H9 (cell line): ENCODE measurements at regions not wholly inside any gene's neighbourhood (a gene's known extent, or its start where the extent isn't known, plus 50 kb on each side); places are given as distances from the start of the nearest gene placed in this dataset.

ENCODE experiments used
- DNase-seq: peaks from one replicate; pipeline ENCODE4 v3.0.0-alpha.2; 2017
- H2AFZ ChIP-seq: one replicate; pipeline ENCODE4 v1.6.1; 2013; ENCODE audit warnings: mild to moderate bottlenecking, low read length, control low read depth, moderate library complexity
- H2AK5ac ChIP-seq: 2 replicates; pipeline ENCODE4 v1.6.1; 2013; ENCODE audit warnings: low read length, control low read depth, mixed read lengths; ENCODE audit not compliant: insufficient read length
- H2BK120ac ChIP-seq: one replicate; pipeline ENCODE4 v1.6.1; 2013; ENCODE audit warnings: low read depth, mild to moderate bottlenecking, low read length, control low read depth, inconsistent platforms; ENCODE audit not compliant: poor library complexity, severe bottlenecking
- H2BK12ac ChIP-seq: 2 replicates; pipeline ENCODE4 v1.6.1; 2013; ENCODE audit warnings: low read length, control low read depth, mixed read lengths, low read depth; ENCODE audit not compliant: insufficient read length
- H2BK15ac ChIP-seq: 2 replicates; pipeline ENCODE4 v1.6.1; 2013; ENCODE audit warnings: low read depth, low read length, control low read depth
- H2BK20ac ChIP-seq: one replicate; pipeline ENCODE4 v1.6.1; 2013; ENCODE audit warnings: low read depth, mild to moderate bottlenecking, low read length, control low read depth, inconsistent platforms; ENCODE audit not compliant: poor library complexity, severe bottlenecking
- H2BK5ac ChIP-seq: 2 replicates; pipeline ENCODE4 v1.6.1; 2013; ENCODE audit warnings: low read length, control low read depth, mixed read lengths; ENCODE audit not compliant: insufficient read length
- H3K14ac ChIP-seq: 2 replicates; pipeline ENCODE4 v1.6.1; 2013; ENCODE audit warnings: low read length, control low read depth; ENCODE audit not compliant: insufficient read depth
- H3K18ac ChIP-seq: 2 replicates; pipeline ENCODE4 v1.6.1; 2013; ENCODE audit warnings: low read depth, mild to moderate bottlenecking, mixed read lengths, low read length, control low read depth; ENCODE audit not compliant: insufficient read length
- H3K23ac ChIP-seq: 2 replicates; pipeline ENCODE4 v1.6.1; 2013; ENCODE audit warnings: low read length, control low read depth, mixed read lengths, low read depth; ENCODE audit not compliant: insufficient read length
- H3K23me2 ChIP-seq: 2 replicates; pipeline ENCODE4 v1.6.1; 2013; ENCODE audit warnings: low read depth, mild to moderate bottlenecking, mixed read lengths, low read length, control low read depth; ENCODE audit not compliant: insufficient read length, poor library complexity, severe bottlenecking
- H3K27ac ChIP-seq: 2 replicates; pipeline ENCODE4 v1.5.1; 2013; ENCODE audit warnings: low read length, control low read depth, mixed read lengths, low read depth; ENCODE audit not compliant: insufficient read length
- H3K27me3 ChIP-seq: 2 replicates; pipeline ENCODE4 v1.6.1; 2013; ENCODE audit warnings: low read length, control low read depth, inconsistent platforms; ENCODE audit not compliant: insufficient read depth
- H3K4ac ChIP-seq: 2 replicates; pipeline ENCODE4 v1.6.1; 2013; ENCODE audit warnings: low read depth, mild to moderate bottlenecking, control low read depth, inconsistent platforms, low read length, moderate library complexity
- H3K4me1 ChIP-seq: 2 replicates; pipeline ENCODE4 v1.6.1; 2013; ENCODE audit warnings: low read length, control low read depth, inconsistent platforms; ENCODE audit not compliant: insufficient read depth
- H3K4me2 ChIP-seq: 2 replicates; pipeline ENCODE4 v1.6.1; 2013; ENCODE audit warnings: low read length, control low read depth, mixed read lengths; ENCODE audit not compliant: insufficient read length, insufficient read depth
- H3K56ac ChIP-seq: 2 replicates; pipeline ENCODE4 v1.6.1; 2013; ENCODE audit warnings: low read depth, mild to moderate bottlenecking, mixed read lengths, low read length, control low read depth; ENCODE audit not compliant: insufficient read length
- H3K79me1 ChIP-seq: 2 replicates; pipeline ENCODE4 v1.6.1; 2013; ENCODE audit warnings: low read depth, mild to moderate bottlenecking, moderate library complexity, low read length, control low read depth, inconsistent platforms; ENCODE audit not compliant: insufficient read depth, poor library complexity, severe bottlenecking
- H3K79me2 ChIP-seq: 2 replicates; pipeline ENCODE4 v1.6.1; 2013; ENCODE audit warnings: low read length, control low read depth, inconsistent platforms; ENCODE audit not compliant: insufficient read depth
- H3K9ac ChIP-seq: 2 replicates; pipeline ENCODE4 v1.6.1; 2013; ENCODE audit warnings: low read length, control low read depth, mixed read lengths; ENCODE audit not compliant: insufficient read length; ENCODE audit errors: extremely low read depth
- H3K9me3 ChIP-seq: one replicate; pipeline ENCODE4 v1.6.1; 2013; ENCODE audit warnings: low read depth, low read length, inconsistent platforms; ENCODE audit not compliant: control insufficient read depth
- H3T11ph ChIP-seq: one replicate; pipeline ENCODE4 v1.6.1; 2013; ENCODE audit warnings: mild to moderate bottlenecking, low read length, control low read depth, inconsistent platforms
- H4K20me1 ChIP-seq: one replicate; pipeline ENCODE4 v1.6.1; 2013; ENCODE audit not compliant: control insufficient read depth, insufficient read length, insufficient read depth
- H4K5ac ChIP-seq: 2 replicates; pipeline ENCODE4 v1.6.1; 2013; ENCODE audit warnings: low read depth, mild to moderate bottlenecking, mixed read lengths, low read length, control low read depth; ENCODE audit not compliant: insufficient read length
- H4K8ac ChIP-seq: replicated peaks from 2 replicates; pipeline ENCODE4 v1.6.1; 2013; ENCODE audit warnings: low read length, control low read depth, mixed read lengths, low read depth; ENCODE audit not compliant: insufficient read length
- H4K91ac ChIP-seq: 2 replicates; pipeline ENCODE4 v1.6.1; 2013; ENCODE audit warnings: low read depth, mild to moderate bottlenecking, moderate library complexity, mixed read lengths, low read length, control low read depth; ENCODE audit not compliant: insufficient read length
- H3K27ac Mint-ChIP-seq, 3 experiments: 2 replicates in 2 of 3; 3 replicates in 1 of 3; pipeline ENCODE4 v1.8.0; 2020 to 2021; ENCODE audit warnings: mixed read lengths in 3 of 3, mild to moderate bottlenecking in 1 of 3, moderate library complexity in 1 of 3
- H3K27me3 Mint-ChIP-seq: 2 replicates; pipeline ENCODE4 v1.8.0; 2021; ENCODE audit warnings: low read depth, mild to moderate bottlenecking, moderate library complexity, mixed read lengths
- H3K36me3 Mint-ChIP-seq, 3 experiments: 2 replicates in 2 of 3; 3 replicates in 1 of 3; pipeline ENCODE4 v1.8.0; 2020 to 2021; ENCODE audit warnings: low read depth in 3 of 3, mixed read lengths in 3 of 3; ENCODE audit not compliant: insufficient read depth in 1 of 3
- H3K4me1 Mint-ChIP-seq, 2 experiments: 2 replicates each; pipeline ENCODE4 v1.8.0; 2020; ENCODE audit warnings: mixed read lengths in 2 of 2
- H3K4me3 Mint-ChIP-seq, 2 experiments: 2 replicates in 1 of 2; 3 replicates in 1 of 2; pipeline ENCODE4 v1.8.0; 2020 to 2021; ENCODE audit warnings: mild to moderate bottlenecking in 2 of 2, mixed read lengths in 2 of 2, moderate library complexity in 1 of 2
- H3K9me3 Mint-ChIP-seq, 2 experiments: 2 replicates in 1 of 2; 3 replicates in 1 of 2; pipeline ENCODE4 v1.8.0; 2020; ENCODE audit warnings: mild to moderate bottlenecking in 2 of 2, mixed read lengths in 2 of 2, moderate library complexity in 1 of 2
- WGBS: extraction: QIAGEN DNeasy Blood & Tissue Kit; methylation state at CpG from one replicate; pipeline ENCODE4 v1.1.7; 2013; ENCODE audit warnings: missing lambda C conversion rate, low lambda C conversion rate, mixed read lengths; ENCODE audit not compliant: insufficient read length; ENCODE audit errors: extremely low coverage; 5-methylcytosine and 5-hydroxymethylcytosine counted together
- TF ChIP-seq, protein P1 (sequence below): fragments of 200-600 bp; sonication (generic); conservative IDR thresholded peaks from 3 replicates; pipeline ENCODE4 v1.8.0; 2021; ENCODE audit warnings: antibody characterized with exemption, mild to moderate bottlenecking

DNA sequence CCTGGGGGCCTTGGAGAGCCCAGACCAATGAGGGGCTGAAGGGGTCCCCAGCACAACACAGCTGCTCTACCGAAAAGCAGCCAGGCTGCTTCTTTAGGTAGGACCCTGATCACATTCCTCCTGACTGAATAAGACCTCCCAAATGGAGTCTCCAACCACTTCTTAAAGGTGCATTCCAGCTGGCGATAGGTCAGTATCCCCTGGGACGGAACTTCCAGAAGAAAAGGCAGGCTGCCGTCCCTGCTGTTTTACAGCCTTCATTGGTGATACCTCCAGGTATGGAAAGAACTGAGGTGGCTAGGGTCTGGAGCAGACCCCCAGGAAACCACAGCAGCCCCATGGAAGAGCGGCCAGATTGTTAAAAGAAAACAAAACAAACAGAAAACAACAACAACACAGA is 340.6 kb downstream of the BTG1 start:
- H3K4ac ChIP-seq, result no peak overlapping the region
- H3K27ac ChIP-seq, result no peak overlapping the region
- no peak overlapping the region for H4K8ac ChIP-seq
- no peak overlapping the region for H2AFZ ChIP-seq
- Mint-ChIP-seq H3K27me3 (no peaks in the 10 kb centered on the region), H3K36me3 (peaks cover 4 to 25% (median 11%) of the 10 kb centered on the region in 3 experiments; a peak in 5 of 7 replicates), H3K27ac (no peak overlapping the region), H3K4me3 (no peak overlapping the region), H3K4me1 (no peaks in the 10 kb centered on the region), H3K9me3 (peaks cover 6% of the 10 kb centered on the region in 2 experiments; a peak in 4 of 5 replicates)
- no peak overlapping the region for H3K56ac ChIP-seq
- DNase-seq, result no peak
- H3K18ac ChIP-seq, result no peak overlapping the region
- H2BK12ac ChIP-seq, result no peak overlapping the region
- TF ChIP-seq, protein P1, sequence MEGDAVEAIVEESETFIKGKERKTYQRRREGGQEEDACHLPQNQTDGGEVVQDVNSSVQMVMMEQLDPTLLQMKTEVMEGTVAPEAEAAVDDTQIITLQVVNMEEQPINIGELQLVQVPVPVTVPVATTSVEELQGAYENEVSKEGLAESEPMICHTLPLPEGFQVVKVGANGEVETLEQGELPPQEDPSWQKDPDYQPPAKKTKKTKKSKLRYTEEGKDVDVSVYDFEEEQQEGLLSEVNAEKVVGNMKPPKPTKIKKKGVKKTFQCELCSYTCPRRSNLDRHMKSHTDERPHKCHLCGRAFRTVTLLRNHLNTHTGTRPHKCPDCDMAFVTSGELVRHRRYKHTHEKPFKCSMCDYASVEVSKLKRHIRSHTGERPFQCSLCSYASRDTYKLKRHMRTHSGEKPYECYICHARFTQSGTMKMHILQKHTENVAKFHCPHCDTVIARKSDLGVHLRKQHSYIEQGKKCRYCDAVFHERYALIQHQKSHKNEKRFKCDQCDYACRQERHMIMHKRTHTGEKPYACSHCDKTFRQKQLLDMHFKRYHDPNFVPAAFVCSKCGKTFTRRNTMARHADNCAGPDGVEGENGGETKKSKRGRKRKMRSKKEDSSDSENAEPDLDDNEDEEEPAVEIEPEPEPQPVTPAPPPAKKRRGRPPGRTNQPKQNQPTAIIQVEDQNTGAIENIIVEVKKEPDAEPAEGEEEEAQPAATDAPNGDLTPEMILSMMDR, result no peak
- no peak overlapping the region for H4K91ac ChIP-seq
- WGBS, result no CpG with 5 or more reads among the region's 5 CpGs
- no peak overlapping the region for H3K4me2 ChIP-seq
- no peak overlapping the region for H3T11ph ChIP-seq
- no peaks in the 10 kb centered on the region for H3K79me2 ChIP-seq
- no peak overlapping the region for H2BK120ac ChIP-seq
- H2AK5ac ChIP-seq, result no peak overlapping the region
- H3K4me1 ChIP-seq, result no peaks in the 10 kb centered on the region
- H3K23me2 ChIP-seq, result no peaks in the 10 kb centered on the region
- H3K27me3 ChIP-seq, result no peaks in the 10 kb centered on the region
- no peak overlapping the region for H2BK20ac ChIP-seq
- H3K14ac ChIP-seq, result no peak overlapping the region
- H2BK15ac ChIP-seq, result no peak overlapping the region
- H2BK5ac ChIP-seq, result no peak overlapping the region
- H4K5ac ChIP-seq, result no peak overlapping the region
- no peaks in the 10 kb centered on the region for H4K20me1 ChIP-seq
- H3K9me3 ChIP-seq, result no peaks in the 10 kb centered on the region
- H3K23ac ChIP-seq, result no peak overlapping the region
- no peaks in the 10 kb centered on the region for H3K79me1 ChIP-seq
- no peak overlapping the region for H3K9ac ChIP-seq
